ENCODE measurements at regions not wholly inside any gene's neighbourhood (a gene's known extent, or its start where the extent isn't known, plus 50 kb on each side); places are given as distances from the start of the nearest gene placed in this dataset.

DNA sequence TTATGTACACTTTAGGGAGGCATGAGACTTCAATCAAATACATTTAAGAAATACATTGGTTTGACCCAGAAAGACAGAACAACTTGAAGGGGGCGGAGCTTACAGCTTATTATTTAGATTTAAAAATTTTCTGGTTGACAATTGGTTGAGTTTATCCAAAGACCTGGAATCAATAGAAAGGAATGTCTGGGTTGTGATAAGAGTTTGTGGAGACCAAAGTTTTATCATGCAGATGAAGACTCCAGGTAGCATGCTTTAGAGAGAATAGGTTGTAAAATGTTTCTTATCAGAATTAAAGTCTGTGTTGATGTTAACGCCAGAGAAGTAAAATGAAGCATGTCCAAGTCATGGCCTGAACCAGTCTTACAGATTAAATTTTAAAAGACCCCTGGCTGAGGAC is 757.8 kb upstream of the ADGRB3 start:
- no peak for FAIRE-seq
- no peak for DNase-seq (ENCODE audit: insufficient read length, low spot score)
- TF ChIP-seq TAF1 (IDR thresholded peaks at IDR 0.05; ENCODE audit: low read depth, low read length) (no peak), POLR2A (IDR thresholded peaks at IDR 0.05; ENCODE audit: low read depth, low read length) (no peak), POLR2AphosphoS5 (IDR thresholded peaks at IDR 0.05; ENCODE audit: low read depth, low read length) (no peak), SPI1 (IDR thresholded peaks at IDR 0.05; ENCODE audit: low read depth, low read length) (no peak), PAX5 (IDR thresholded peaks at IDR 0.05; ENCODE audit: insufficient read depth, low read length, severe bottlenecking) (no peak), POU2F2 (IDR thresholded peaks at IDR 0.05; ENCODE audit: low read depth, low read length) (no peak)

GRCh38 chr6:67875877-67876383 is 759.2 kb upstream of the ADGRB3 start:
- TF ChIP-seq PAX5 (IDR thresholded peaks at IDR 0.05; ENCODE audit: insufficient read depth, low read length, severe bottlenecking) (no peak), POLR2A (IDR thresholded peaks at IDR 0.05; ENCODE audit: low read depth, low read length) (no peak), SPI1 (IDR thresholded peaks at IDR 0.05; ENCODE audit: low read depth, low read length) (no peak)
- no peak for DNase-seq (ENCODE audit: insufficient read length, low spot score)
- FAIRE-seq = no peak

GRCh38 chr6:67870321-67870720 is 764.8 kb upstream of the ADGRB3 start:
- DNase-seq (ENCODE audit: insufficient read length, low spot score) = no peak
- TF ChIP-seq POLR2AphosphoS5 (IDR thresholded peaks at IDR 0.05; ENCODE audit: low read depth, low read length) (no peak), SPI1 (IDR thresholded peaks at IDR 0.05; ENCODE audit: low read depth, low read length) (no peak), POU2F2 (IDR thresholded peaks at IDR 0.05; ENCODE audit: low read depth, low read length) (no peak), POLR2A (IDR thresholded peaks at IDR 0.05; ENCODE audit: low read depth, low read length) (no peak), TAF1 (IDR thresholded peaks at IDR 0.05; ENCODE audit: low read depth, low read length) (no peak), PAX5 (IDR thresholded peaks at IDR 0.05; ENCODE audit: insufficient read depth, low read length, severe bottlenecking) (no peak)
- no peak for FAIRE-seq

- TF ChIP-seq SPI1 (IDR thresholded peaks at IDR 0.05; ENCODE audit: low read depth, low read length) (no peak), TAF1 (IDR thresholded peaks at IDR 0.05; ENCODE audit: low read depth, low read length) (no peak), POU2F2 (IDR thresholded peaks at IDR 0.05; ENCODE audit: low read depth, low read length) (no peak), POLR2AphosphoS5 (IDR thresholded peaks at IDR 0.05; ENCODE audit: low read depth, low read length) (no peak), PAX5 (IDR thresholded peaks at IDR 0.05; ENCODE audit: insufficient read depth, low read length, severe bottlenecking) (no peak), POLR2A (IDR thresholded peaks at IDR 0.05; ENCODE audit: low read depth, low read length) (no peak)
- DNase-seq (ENCODE audit: insufficient read length, low spot score) (no peak), FAIRE-seq (no peak)
Observed at GRCh38 chr6:67863346-67863745, 771.7 kb upstream of the ADGRB3 start.

DNA sequence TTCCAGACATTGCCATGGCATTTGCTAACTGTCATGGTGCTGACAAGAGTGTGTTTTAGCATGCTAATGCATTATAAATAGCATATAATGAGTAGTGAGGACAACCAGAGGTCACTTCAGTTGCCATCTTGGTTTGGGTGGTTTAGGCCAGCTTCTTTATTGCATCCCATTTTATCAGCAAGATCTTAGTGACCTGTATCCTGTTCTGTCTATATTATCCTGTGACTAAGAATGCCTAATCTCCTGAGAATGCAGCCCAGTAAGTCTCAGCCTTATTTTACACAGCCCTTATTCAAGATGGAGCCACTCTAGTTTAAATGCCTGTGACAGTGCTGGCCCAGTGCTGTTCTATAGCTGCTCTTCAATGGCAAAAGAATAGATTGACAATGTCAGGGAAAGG is 781.0 kb upstream of the ADGRB3 start:
- TF ChIP-seq PAX5 (IDR thresholded peaks at IDR 0.05; ENCODE audit: insufficient read depth, low read length, severe bottlenecking) (no peak), POU2F2 (IDR thresholded peaks at IDR 0.05; ENCODE audit: low read depth, low read length) (no peak), POLR2AphosphoS5 (IDR thresholded peaks at IDR 0.05; ENCODE audit: low read depth, low read length) (no peak), TAF1 (IDR thresholded peaks at IDR 0.05; ENCODE audit: low read depth, low read length) (no peak), SPI1 (IDR thresholded peaks at IDR 0.05; ENCODE audit: low read depth, low read length) (no peak), POLR2A (IDR thresholded peaks at IDR 0.05; ENCODE audit: low read depth, low read length) (no peak)
- DNase-seq (ENCODE audit: insufficient read length, low spot score) (no peak), FAIRE-seq (no peak)

DNA sequence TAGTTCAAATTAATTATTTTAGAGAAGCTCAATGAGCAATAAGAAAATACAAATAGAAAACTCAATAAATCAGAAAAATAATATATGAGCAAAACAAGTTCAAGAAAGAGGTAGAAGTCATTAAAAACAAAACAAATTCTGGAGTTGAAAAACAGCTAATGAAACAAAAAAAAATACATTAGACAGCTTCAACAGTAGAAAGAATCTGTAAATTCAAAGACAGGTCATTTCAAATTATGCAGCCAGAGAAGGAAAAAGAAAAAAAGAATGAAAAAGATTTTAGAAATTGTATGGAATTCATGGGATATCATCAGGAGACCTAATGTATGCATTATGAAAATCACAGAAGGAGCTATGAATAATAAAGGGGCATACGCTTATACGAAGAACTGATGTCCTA is 795.3 kb upstream of the ADGRB3 start:
- no peak for TF ChIP-seq PAX5 (IDR thresholded peaks at IDR 0.05; ENCODE audit: insufficient read depth, low read length, severe bottlenecking)
- TF ChIP-seq POU2F2 (IDR thresholded peaks at IDR 0.05; ENCODE audit: low read depth, low read length) = no peak
- no peak for TF ChIP-seq POLR2AphosphoS5 (IDR thresholded peaks at IDR 0.05; ENCODE audit: low read depth, low read length)
- no peak for TF ChIP-seq POLR2A (IDR thresholded peaks at IDR 0.05; ENCODE audit: low read depth, low read length)
- TF ChIP-seq SPI1 (IDR thresholded peaks at IDR 0.05; ENCODE audit: low read depth, low read length) = no peak
- no peak for TF ChIP-seq TAF1 (IDR thresholded peaks at IDR 0.05; ENCODE audit: low read depth, low read length)
- FAIRE-seq (no peak), DNase-seq (ENCODE audit: insufficient read length, low spot score) (no peak)

- FAIRE-seq (no peak), DNase-seq (ENCODE audit: insufficient read length, low spot score) (no peak)
- TF ChIP-seq TAF1 (IDR thresholded peaks at IDR 0.05; ENCODE audit: low read depth, low read length) (no peak), PAX5 (IDR thresholded peaks at IDR 0.05; ENCODE audit: insufficient read depth, low read length, severe bottlenecking) (no peak), POLR2AphosphoS5 (IDR thresholded peaks at IDR 0.05; ENCODE audit: low read depth, low read length) (no peak), POLR2A (IDR thresholded peaks at IDR 0.05; ENCODE audit: low read depth, low read length) (no peak), POU2F2 (IDR thresholded peaks at IDR 0.05; ENCODE audit: low read depth, low read length) (no peak), SPI1 (IDR thresholded peaks at IDR 0.05; ENCODE audit: low read depth, low read length) (no peak)
Observed at GRCh38 chr6:67825201-67825895, 809.7 kb upstream of the ADGRB3 start.

DNA sequence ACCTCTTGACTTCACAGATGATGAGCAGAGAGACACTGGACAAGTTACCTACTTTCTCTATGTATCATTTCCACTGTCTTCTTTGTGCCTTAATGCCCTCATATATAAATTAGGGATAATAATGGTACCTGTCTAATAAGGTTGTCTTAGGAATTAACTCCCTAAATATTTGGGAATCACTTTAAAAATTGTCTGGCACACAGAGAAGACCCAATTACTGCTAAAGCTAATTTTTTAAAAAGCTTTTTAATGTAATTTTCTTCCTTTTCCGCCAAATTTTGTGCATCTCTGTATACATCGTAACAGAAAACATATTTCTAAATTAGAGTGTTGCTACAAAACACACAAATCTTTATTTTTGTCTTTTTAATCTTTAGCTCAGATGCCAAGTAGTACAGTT is 816.8 kb upstream of the ADGRB3 start:
- TF ChIP-seq PAX5 (IDR thresholded peaks at IDR 0.05; ENCODE audit: insufficient read depth, low read length, severe bottlenecking) = no peak
- DNase-seq (ENCODE audit: insufficient read length, low spot score) = no peak

GRCh38 chr6:67815623-67816022 is 819.5 kb upstream of the ADGRB3 start:
- DNase-seq (ENCODE audit: insufficient read length, low spot score) (no peak), FAIRE-seq (no peak)
- TF ChIP-seq PAX5 (IDR thresholded peaks at IDR 0.05; ENCODE audit: insufficient read depth, low read length, severe bottlenecking) (no peak), POLR2A (IDR thresholded peaks at IDR 0.05; ENCODE audit: low read depth, low read length) (no peak)

More for the DNA sequence above, 816.8 kb upstream of the ADGRB3 start:
- FAIRE-seq = no peak

DNA sequence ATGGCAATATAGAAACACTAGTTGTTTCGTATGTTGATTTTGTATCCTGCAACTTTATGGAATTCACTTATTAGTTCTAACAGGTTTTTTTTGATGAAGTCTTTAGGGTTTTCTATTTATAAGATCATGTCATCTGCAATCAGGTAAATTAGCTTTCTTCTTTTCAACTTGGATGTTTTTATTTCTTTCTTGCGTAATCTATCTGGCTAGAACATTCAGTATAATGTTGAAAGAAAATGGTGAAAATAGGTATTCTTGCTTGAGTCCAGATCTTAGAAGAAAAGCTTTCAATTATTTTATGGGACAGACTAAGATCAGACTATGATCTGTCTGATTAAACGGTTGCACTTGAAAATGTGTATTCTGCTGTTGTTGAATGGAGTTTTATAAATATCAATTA is 820.8 kb upstream of the ADGRB3 start:
- no peak for DNase-seq (ENCODE audit: insufficient read length, low spot score)
- FAIRE-seq = no peak
- TF ChIP-seq SPI1 (IDR thresholded peaks at IDR 0.05; ENCODE audit: low read depth, low read length) (no peak), POLR2A (IDR thresholded peaks at IDR 0.05; ENCODE audit: low read depth, low read length) (no peak), PAX5 (IDR thresholded peaks at IDR 0.05; ENCODE audit: insufficient read depth, low read length, severe bottlenecking) (no peak), POU2F2 (IDR thresholded peaks at IDR 0.05; ENCODE audit: low read depth, low read length) (no peak)

Data from GM12891 (cell line).